ENCODE measurements at regions not wholly inside any gene's neighbourhood (a gene's known extent, or its start where the extent isn't known, plus 50 kb on each side); places are given as distances from the start of the nearest gene placed in this dataset.

- DNase-seq, result no peak
Observed at GRCh38 chr9:108550106-108550505, 305.7 kb downstream of the ACTL7B start.

- no peak for DNase-seq
Observed at GRCh38 chr9:108549184-108549583, 306.6 kb downstream of the ACTL7B start.

GRCh38 chr9:108547411-108548135, 308.2 kb downstream of the ACTL7B start:
- DNase-seq, result no peak

- no peak for DNase-seq
Observed at GRCh38 chr9:108546215-108546614, 309.6 kb downstream of the ACTL7B start.

GRCh38 chr9:108545436-108545835, 310.4 kb downstream of the ACTL7B start:
- no peak for DNase-seq

- DNase-seq, result no peak
Observed at GRCh38 chr9:108544866-108545265, 310.9 kb downstream of the ACTL7B start.

- DNase-seq, result no peak
Observed at GRCh38 chr9:108543251-108543778, 312.5 kb downstream of the ACTL7B start.

GRCh38 chr9:108537756-108538155, 318.0 kb downstream of the ACTL7B start:
- no peak for DNase-seq

- DNase-seq, result no peak
Observed at GRCh38 chr9:108536836-108537601, 318.8 kb downstream of the ACTL7B start.

- DNase-seq, result no peak
Observed at GRCh38 chr9:108535526-108535925, 320.3 kb downstream of the ACTL7B start.

- no peak for DNase-seq
Observed at GRCh38 chr9:108534741-108535140, 321.0 kb downstream of the ACTL7B start.

- no peak for DNase-seq
Observed at GRCh38 chr9:108530141-108530540, 325.6 kb downstream of the ACTL7B start.

- DNase-seq, result no peak
Observed at GRCh38 chr9:108528231-108528630, 327.6 kb downstream of the ACTL7B start.

GRCh38 chr9:108526518-108526917, 329.3 kb downstream of the ACTL7B start:
- no peak for DNase-seq

GRCh38 chr9:108525186-108525585, 330.6 kb downstream of the ACTL7B start:
- DNase-seq, result peak in 1 of 2 donors; percentile 12

GRCh38 chr9:108521063-108521590, 334.7 kb downstream of the ACTL7B start:
- DNase-seq, result no peak

GRCh38 chr9:108519437-108519836, 336.3 kb downstream of the ACTL7B start:
- DNase-seq, result no peak

- DNase-seq, result no peak
Observed at GRCh38 chr9:108517651-108518365, 338.0 kb downstream of the ACTL7B start.

- DNase-seq, result no peak
Observed at GRCh38 chr9:108516391-108516790, 339.4 kb downstream of the ACTL7B start.

- DNase-seq, result no peak
Observed at GRCh38 chr9:108515856-108516255, 339.9 kb downstream of the ACTL7B start.

- no peak for DNase-seq
Observed at GRCh38 chr9:108512426-108513173, 343.2 kb downstream of the ACTL7B start.
